ENCODE measurements at regions not wholly inside any gene's neighbourhood (a gene's known extent, or its start where the extent isn't known, plus 50 kb on each side); places are given as distances from the start of the nearest gene placed in this dataset.
"Not testable (repeated sequence)": the region's sequence is repeated elsewhere in the genome, so short reads cannot be mapped to it uniquely, and the experiment has no call there.

GRCh38 chr3:177249203-177249602, 51.9 kb upstream of the TBL1XR1 start:
- no peak for DNase-seq (ENCODE audit: low spot score)

- DNase-seq (ENCODE audit: low spot score) = no peak
Measured at GRCh38 chr3:177250151-177250550, 52.9 kb upstream of the TBL1XR1 start.

- no peak for DNase-seq (ENCODE audit: low spot score)
Measured at GRCh38 chr3:177251755-177252154, 54.5 kb upstream of the TBL1XR1 start.

- DNase-seq (ENCODE audit: low spot score) = no peak
Measured at GRCh38 chr3:177257006-177257405, 59.7 kb upstream of the TBL1XR1 start.

- DNase-seq (ENCODE audit: low spot score) = no peak
Measured at GRCh38 chr3:177257625-177258024, 60.3 kb upstream of the TBL1XR1 start.

- DNase-seq (ENCODE audit: low spot score) = no peak
Measured at GRCh38 chr3:177262396-177262795, 65.1 kb upstream of the TBL1XR1 start.

- no peak for DNase-seq (ENCODE audit: low spot score)
Measured at GRCh38 chr3:177263615-177264368, 66.5 kb upstream of the TBL1XR1 start.

- DNase-seq (ENCODE audit: low spot score) = not testable (repeated sequence)
Measured at GRCh38 chr3:177271811-177272501, 74.7 kb upstream of the TBL1XR1 start.

GRCh38 chr3:177278016-177278415, 80.7 kb upstream of the TBL1XR1 start:
- DNase-seq (ENCODE audit: low spot score) = no peak

GRCh38 chr3:177279118-177279815, 82.0 kb upstream of the TBL1XR1 start:
- no peak for DNase-seq (ENCODE audit: low spot score)

- DNase-seq (ENCODE audit: low spot score) = no peak
Measured at GRCh38 chr3:177281292-177282118, 84.2 kb upstream of the TBL1XR1 start.

- no peak for DNase-seq (ENCODE audit: low spot score)
Measured at GRCh38 chr3:177282119-177282655, 84.9 kb upstream of the TBL1XR1 start.

GRCh38 chr3:177283983-177284382, 86.7 kb upstream of the TBL1XR1 start:
- DNase-seq (ENCODE audit: low spot score) = no peak

GRCh38 chr3:177284383-177284881, 87.2 kb upstream of the TBL1XR1 start:
- no peak for DNase-seq (ENCODE audit: low spot score)

- no peak for DNase-seq (ENCODE audit: low spot score)
Measured at GRCh38 chr3:177286034-177286433, 88.8 kb upstream of the TBL1XR1 start.

- DNase-seq (ENCODE audit: low spot score) = no peak
Measured at GRCh38 chr3:177287231-177287630, 89.9 kb upstream of the TBL1XR1 start.

GRCh38 chr3:177290633-177291032, 93.4 kb upstream of the TBL1XR1 start:
- DNase-seq (ENCODE audit: low spot score) = no peak

- DNase-seq (ENCODE audit: low spot score) = no peak
Measured at GRCh38 chr3:177294221-177294620, 96.9 kb upstream of the TBL1XR1 start.

GRCh38 chr3:177295116-177295515, 97.8 kb upstream of the TBL1XR1 start:
- DNase-seq (ENCODE audit: low spot score) = no peak

GRCh38 chr3:177299250-177299649, 102.0 kb upstream of the TBL1XR1 start:
- DNase-seq (ENCODE audit: low spot score) = no peak

- no peak for DNase-seq (ENCODE audit: low spot score)
Measured at GRCh38 chr3:177300039-177300833, 103.0 kb upstream of the TBL1XR1 start.
